ENCODE measurements at regions not wholly inside any gene's neighbourhood (a gene's known extent, or its start where the extent isn't known, plus 50 kb on each side); places are given as distances from the start of the nearest gene placed in this dataset.

DNA sequence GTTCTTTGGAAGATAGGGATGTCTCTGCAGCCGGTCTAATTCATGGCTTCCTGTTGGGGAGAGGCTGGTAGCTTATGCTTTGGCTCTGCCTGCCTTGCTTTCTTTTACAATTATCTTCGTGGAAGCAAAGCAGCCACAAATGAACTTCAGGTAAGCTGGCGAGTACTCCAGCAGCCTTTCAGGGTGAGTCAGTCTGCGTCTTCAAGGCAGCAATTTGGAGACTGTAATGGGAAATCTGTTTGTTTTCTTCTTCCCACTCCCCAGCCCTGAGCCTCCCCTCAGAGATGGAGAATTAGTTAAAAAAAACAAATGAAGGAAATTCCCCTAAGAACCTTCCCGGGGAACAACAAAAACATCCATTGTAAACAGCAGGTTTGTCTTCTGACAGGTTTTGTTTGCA is 100.1 kb downstream of the PSAT1 start:
- Histone ChIP-seq H3K36me3 (replicated peaks; ENCODE audit: insufficient read depth, low read length) (no peaks in the 10 kb centered on the region), H3K9me2 (replicated peaks; ENCODE audit: insufficient read depth, low read length) (no peaks in the 10 kb centered on the region), H4K20me1 (ENCODE audit: insufficient read depth, low read length) (no peaks in the 10 kb centered on the region), H3K27ac (ENCODE audit: low read length) (no peak overlapping the region), H3F3A (ENCODE audit: insufficient read depth, low read length) (no peaks in the 10 kb centered on the region), H3K9me3 (replicated peaks; ENCODE audit: insufficient read depth, low read length) (no peaks in the 10 kb centered on the region), H3K27me3 (replicated peaks; ENCODE audit: insufficient read depth, low read length) (no peaks in the 10 kb centered on the region), H3K9ac (ENCODE audit: low read length) (no peak overlapping the region), H3K4me3 (ENCODE audit: low read length) (no peak overlapping the region), H2AFZ (ENCODE audit: low read length) (no peak overlapping the region), H3K79me2 (ENCODE audit: low read length) (no peaks in the 10 kb centered on the region), H3K4me2 (ENCODE audit: low read depth, low read length) (no peak overlapping the region), H3K4me1 (ENCODE audit: low read length) (no peaks in the 10 kb centered on the region)
- TF ChIP-seq EZH2phosphoT487 (IDR thresholded peaks at IDR 0.05; ENCODE audit: low read length): no peak
- no peak for TF ChIP-seq EZH2 (optimal IDR thresholded peaks at IDR 0.05; ENCODE audit: low read depth, low read length)
- TF ChIP-seq, protein P1, sequence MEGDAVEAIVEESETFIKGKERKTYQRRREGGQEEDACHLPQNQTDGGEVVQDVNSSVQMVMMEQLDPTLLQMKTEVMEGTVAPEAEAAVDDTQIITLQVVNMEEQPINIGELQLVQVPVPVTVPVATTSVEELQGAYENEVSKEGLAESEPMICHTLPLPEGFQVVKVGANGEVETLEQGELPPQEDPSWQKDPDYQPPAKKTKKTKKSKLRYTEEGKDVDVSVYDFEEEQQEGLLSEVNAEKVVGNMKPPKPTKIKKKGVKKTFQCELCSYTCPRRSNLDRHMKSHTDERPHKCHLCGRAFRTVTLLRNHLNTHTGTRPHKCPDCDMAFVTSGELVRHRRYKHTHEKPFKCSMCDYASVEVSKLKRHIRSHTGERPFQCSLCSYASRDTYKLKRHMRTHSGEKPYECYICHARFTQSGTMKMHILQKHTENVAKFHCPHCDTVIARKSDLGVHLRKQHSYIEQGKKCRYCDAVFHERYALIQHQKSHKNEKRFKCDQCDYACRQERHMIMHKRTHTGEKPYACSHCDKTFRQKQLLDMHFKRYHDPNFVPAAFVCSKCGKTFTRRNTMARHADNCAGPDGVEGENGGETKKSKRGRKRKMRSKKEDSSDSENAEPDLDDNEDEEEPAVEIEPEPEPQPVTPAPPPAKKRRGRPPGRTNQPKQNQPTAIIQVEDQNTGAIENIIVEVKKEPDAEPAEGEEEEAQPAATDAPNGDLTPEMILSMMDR (IDR thresholded peaks at IDR 0.05; ENCODE audit: low read length): no peak
- no peak for DNase-seq

DNA sequence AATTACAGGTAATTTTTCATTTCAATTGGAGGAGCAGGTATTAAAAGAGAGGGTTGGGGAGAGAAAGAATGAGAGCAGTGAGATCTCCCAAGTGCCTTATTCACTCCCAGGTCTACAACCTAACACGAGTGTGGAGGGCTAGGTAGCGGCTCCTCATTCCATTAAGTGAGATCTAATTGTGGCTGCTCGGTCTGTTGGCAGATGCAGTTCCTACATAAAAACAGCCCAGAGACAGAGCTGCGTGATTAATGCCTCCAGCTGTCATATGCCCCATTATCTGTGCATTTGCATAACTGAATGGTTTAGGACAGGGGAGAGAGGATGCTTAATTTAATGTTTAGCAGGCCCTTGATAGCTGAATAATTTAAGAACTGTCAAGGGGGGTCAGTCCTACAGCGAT is 100.5 kb downstream of the PSAT1 start:
- H3K27ac ChIP-seq (ENCODE audit: low read length): no peak overlapping the region
- H3K9ac ChIP-seq (ENCODE audit: low read length): no peak overlapping the region
- no peak for DNase-seq
- H3F3A ChIP-seq (ENCODE audit: insufficient read depth, low read length): no peaks in the 10 kb centered on the region
- H3K9me3 ChIP-seq (replicated peaks; ENCODE audit: insufficient read depth, low read length): no peaks in the 10 kb centered on the region
- TF ChIP-seq EZH2 (optimal IDR thresholded peaks at IDR 0.05; ENCODE audit: low read depth, low read length) (no peak), EZH2phosphoT487 (IDR thresholded peaks at IDR 0.05; ENCODE audit: low read length) (no peak)
- TF ChIP-seq, protein P1 (IDR thresholded peaks at IDR 0.05; ENCODE audit: low read length): no peak
- no peaks in the 10 kb centered on the region for H3K79me2 ChIP-seq (ENCODE audit: low read length)
- H3K4me2 ChIP-seq (ENCODE audit: low read depth, low read length): no peak overlapping the region
- no peaks in the 10 kb centered on the region for H3K36me3 ChIP-seq (replicated peaks; ENCODE audit: insufficient read depth, low read length)
- H3K27me3 ChIP-seq (replicated peaks; ENCODE audit: insufficient read depth, low read length): no peaks in the 10 kb centered on the region
- H3K4me3 ChIP-seq (ENCODE audit: low read length): no peak overlapping the region
- H3K9me2 ChIP-seq (replicated peaks; ENCODE audit: insufficient read depth, low read length): no peaks in the 10 kb centered on the region
- H2AFZ ChIP-seq (ENCODE audit: low read length): no peak overlapping the region
- H3K4me1 ChIP-seq (ENCODE audit: low read length): no peaks in the 10 kb centered on the region
- H4K20me1 ChIP-seq (ENCODE audit: insufficient read depth, low read length): no peaks in the 10 kb centered on the region

DNA sequence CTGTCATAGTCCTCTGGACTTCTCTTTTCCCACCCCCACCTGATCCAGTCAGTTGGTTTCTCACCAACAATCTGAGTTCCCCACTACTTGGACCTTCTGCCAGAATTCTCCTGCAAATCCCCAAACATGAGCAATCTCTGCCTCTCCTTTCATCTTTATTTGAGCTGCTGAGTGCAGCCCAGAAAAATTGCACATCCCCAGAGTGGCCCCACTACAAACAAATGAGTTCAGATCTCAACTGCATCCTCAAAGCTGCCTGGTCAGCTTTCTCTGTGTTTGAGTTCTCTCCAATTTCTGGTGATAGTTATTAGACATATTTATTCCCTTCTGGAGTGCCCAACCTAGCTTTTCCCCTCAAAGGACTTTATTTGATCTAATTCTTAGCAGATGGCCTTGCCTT is 102.2 kb downstream of the PSAT1 start:
- H3K79me2 ChIP-seq (ENCODE audit: low read length): no peaks in the 10 kb centered on the region
- TF ChIP-seq, protein P1 (IDR thresholded peaks at IDR 0.05; ENCODE audit: low read length): no peak
- no peak for TF ChIP-seq EZH2phosphoT487 (IDR thresholded peaks at IDR 0.05; ENCODE audit: low read length)
- no peak for TF ChIP-seq EZH2 (optimal IDR thresholded peaks at IDR 0.05; ENCODE audit: low read depth, low read length)
- no peaks in the 10 kb centered on the region for H4K20me1 ChIP-seq (ENCODE audit: insufficient read depth, low read length)
- DNase-seq: no peak
- no peaks in the 10 kb centered on the region for H3K27me3 ChIP-seq (replicated peaks; ENCODE audit: insufficient read depth, low read length)
- H3K4me1 ChIP-seq (ENCODE audit: low read length): no peaks in the 10 kb centered on the region
- no peaks in the 10 kb centered on the region for H3K36me3 ChIP-seq (replicated peaks; ENCODE audit: insufficient read depth, low read length)
- H3K4me2 ChIP-seq (ENCODE audit: low read depth, low read length): no peak overlapping the region
- no peak overlapping the region for H3K9ac ChIP-seq (ENCODE audit: low read length)
- no peak overlapping the region for H3K4me3 ChIP-seq (ENCODE audit: low read length)
- no peaks in the 10 kb centered on the region for H3F3A ChIP-seq (ENCODE audit: insufficient read depth, low read length)
- no peak overlapping the region for H2AFZ ChIP-seq (ENCODE audit: low read length)
- no peaks in the 10 kb centered on the region for H3K9me3 ChIP-seq (replicated peaks; ENCODE audit: insufficient read depth, low read length)
- H3K27ac ChIP-seq (ENCODE audit: low read length): no peak overlapping the region
- no peaks in the 10 kb centered on the region for H3K9me2 ChIP-seq (replicated peaks; ENCODE audit: insufficient read depth, low read length)
